Heart left ventricle (tissue), 16 donors: ENCODE measurements at regions not wholly inside any gene's neighbourhood (a gene's known extent, or its start where the extent isn't known, plus 50 kb on each side); places are given as distances from the start of the nearest gene placed in this dataset.

ENCODE experiments used
- ATAC-seq, 4 donors: fragments of 200-7000 bp; cut with Tn5 transposase; one replicate each; pipeline ENCODE4 v1.9.1; 2020 to 2022; ENCODE audit warnings: moderate library complexity in 4 of 4, mild to moderate bottlenecking in 3 of 4, moderate number of reproducible peaks in 1 of 4
- DNase-seq, 5 donors: peaks; one replicate each; pipeline ENCODE4 v3.0.0-alpha.2; 2020
- H3K27ac ChIP-seq, 12 donors: fragments of 200-600 bp; sonication (generic) in 4 of 12; one replicate each; pipeline versions ENCODE4 v1.5.0 to v1.8.0; 2016 to 2022; ENCODE audit warnings: mild to moderate bottlenecking in 2 of 12
- H3K27me3 ChIP-seq, 9 donors: fragments of 200-600 bp; sonication (generic) in 2 of 9; one replicate each; pipeline versions ENCODE4 v1.5.1 to v1.8.0; 2016 to 2022; ENCODE audit warnings: mild to moderate bottlenecking in 3 of 9
- H3K36me3 ChIP-seq, 9 donors: fragments of 200-600 bp; sonication (generic) in 2 of 9; one replicate each; pipeline versions ENCODE4 v1.5.0 to v1.8.0; 2018 to 2022; ENCODE audit warnings: mild to moderate bottlenecking in 2 of 9
- H3K4me1 ChIP-seq, 12 donors: fragments of 200-600 bp; sonication (generic) in 4 of 12; one replicate each; pipeline versions ENCODE4 v1.5.0 to v1.8.0; 2016 to 2022; ENCODE audit warnings: mild to moderate bottlenecking in 3 of 12
- H3K4me3 ChIP-seq, 12 donors: fragments of 200-600 bp; sonication (generic) in 4 of 12; one replicate each; pipeline versions ENCODE4 v1.5.0 to v1.8.0; 2017 to 2022; ENCODE audit warnings: mild to moderate bottlenecking in 9 of 12, moderate library complexity in 4 of 12
- H3K9me3 ChIP-seq, 12 donors: fragments of 200-600 bp; sonication (generic) in 4 of 12; one replicate each; pipeline versions ENCODE4 v1.5.0 to v1.8.0; 2016 to 2022; ENCODE audit warnings: mild to moderate bottlenecking in 1 of 12
- POLR2A ChIP-seq, 2 donors: fragments of 450-650 bp; IDR thresholded peaks; one replicate each; pipeline ENCODE4 v1.6.1; 2017; ENCODE audit warnings: antibody characterized with exemption in 2 of 2, mild to moderate bottlenecking in 2 of 2, moderate library complexity in 2 of 2
- WGBS, 4 donors: extraction: QIAGEN DNeasy Blood & Tissue Kit in 2 of 4; methylation state at CpG; one replicate each; pipeline versions ENCODE4 v1.1.5 to v1.1.7; 2013 to 2018; 5-methylcytosine and 5-hydroxymethylcytosine counted together
- intact Hi-C, 10 donors: fragments of 100-400 bp; cut with DNase I; formaldehyde crosslinking; loops; one replicate each; pipeline versions ENCODE4 v1.11.1 to v1.14.2; 2022
- TF ChIP-seq, protein P1 (sequence below), 12 donors: fragments of 200-600 bp; sonication (generic) in 4 of 12; IDR thresholded peaks; one replicate each; pipeline versions ENCODE4 v1.5.0 to v1.8.0; 2018 to 2022; ENCODE audit warnings: antibody characterized with exemption in 12 of 12, mild to moderate bottlenecking in 5 of 12
- donor health status: ischemic (EF 13 %, LVEDD 7.1; RV severe dilation, severe dysfunction).
- donor health status: healthy with polysubstance abuse.
- donor health status: DM: no; HTN: yes; CAD: no.
- donor health status: DM: no; HTN: no; CAD: no.
- donor health status: ischemic (EF 25% LVEDD 6.9; RV normal size, moderate dysfunction).
- donor health status: ischemic (EF 25% LVEDD 5.7; RV mildly dilated, moderate dysfunction).
- donor health status: healthy.
- donor health status: DM: yes; HTN: yes; CAD: no.
- donor health status: ischemic (EF 35%, LVEDD 5.7; RV mildly dilated, moderate dysfunction).
- donor health status: nonischemic (EF 11% LVEDD 7.7; RV severe dilation, severe dysfunction).
- donor health status: DM: yes; HTN: yes; CAD: no.
- donor health status: PGD.
- donor health status: ischemic (EF 29% LVEDD 5.4; RV normal size, mild dysfunction).
- donor health status: nonischemic (EF 23%, LVEDD 6.1; RV moderate dilation, normal function).

GRCh38 chr3:127089486-127090145 is 103.3 kb upstream of the PRR23E start:
- no peaks in the 10 kb centered on the region for H3K27me3 ChIP-seq
- H3K27ac ChIP-seq = no peak overlapping the region
- ATAC-seq (peak in 3 of 4 donors; percentile 35 to 82 (median 53)), DNase-seq (peak in 4 of 5 donors; percentile 30 to 66 (median 50))
- H3K4me3 ChIP-seq = no peak overlapping the region
- TF ChIP-seq, protein P1, sequence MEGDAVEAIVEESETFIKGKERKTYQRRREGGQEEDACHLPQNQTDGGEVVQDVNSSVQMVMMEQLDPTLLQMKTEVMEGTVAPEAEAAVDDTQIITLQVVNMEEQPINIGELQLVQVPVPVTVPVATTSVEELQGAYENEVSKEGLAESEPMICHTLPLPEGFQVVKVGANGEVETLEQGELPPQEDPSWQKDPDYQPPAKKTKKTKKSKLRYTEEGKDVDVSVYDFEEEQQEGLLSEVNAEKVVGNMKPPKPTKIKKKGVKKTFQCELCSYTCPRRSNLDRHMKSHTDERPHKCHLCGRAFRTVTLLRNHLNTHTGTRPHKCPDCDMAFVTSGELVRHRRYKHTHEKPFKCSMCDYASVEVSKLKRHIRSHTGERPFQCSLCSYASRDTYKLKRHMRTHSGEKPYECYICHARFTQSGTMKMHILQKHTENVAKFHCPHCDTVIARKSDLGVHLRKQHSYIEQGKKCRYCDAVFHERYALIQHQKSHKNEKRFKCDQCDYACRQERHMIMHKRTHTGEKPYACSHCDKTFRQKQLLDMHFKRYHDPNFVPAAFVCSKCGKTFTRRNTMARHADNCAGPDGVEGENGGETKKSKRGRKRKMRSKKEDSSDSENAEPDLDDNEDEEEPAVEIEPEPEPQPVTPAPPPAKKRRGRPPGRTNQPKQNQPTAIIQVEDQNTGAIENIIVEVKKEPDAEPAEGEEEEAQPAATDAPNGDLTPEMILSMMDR (IDR thresholded peaks at IDR 0.05) = no peak
- no peak for TF ChIP-seq POLR2A (IDR thresholded peaks at IDR 0.05)
- intact Hi-C loops = no loop called here
- WGBS, 4 donors = 71 to 73% (median 72%) methylated on average over 7 of the region's 7 CpGs
- H3K9me3 ChIP-seq = no peaks in the 10 kb centered on the region
- H3K36me3 ChIP-seq = no peaks in the 10 kb centered on the region
- H3K4me1 ChIP-seq = peaks cover 0 to 9% (median 0%) of the 10 kb centered on the region in 12 donors

GRCh38 chr3:127090218-127091160 is 102.4 kb upstream of the PRR23E start:
- no peak for TF ChIP-seq POLR2A (IDR thresholded peaks at IDR 0.05)
- TF ChIP-seq, protein P1 (IDR thresholded peaks at IDR 0.05) = no peak
- intact Hi-C loops = no loop called here
- 72 to 80% (median 75%) methylated on average over 8 to 14 of the region's 14 CpGs for WGBS, 4 donors
- H3K27me3 ChIP-seq = no peaks in the 10 kb centered on the region
- no peaks in the 10 kb centered on the region for H3K36me3 ChIP-seq
- H3K27ac ChIP-seq = no peak overlapping the region
- ATAC-seq (peak in 1 of 4 donors; percentile 46), DNase-seq (peak in 1 of 5 donors; percentile 60)
- peaks cover 0 to 9% (median 0%) of the 10 kb centered on the region in 12 donors for H3K4me1 ChIP-seq
- no peak overlapping the region for H3K4me3 ChIP-seq
- H3K9me3 ChIP-seq = peaks cover 0 to 7% (median 0%) of the 10 kb centered on the region in 12 donors

GRCh38 chr3:127091376-127091775 is 101.6 kb upstream of the PRR23E start:
- 78 to 98% (median 87%) methylated on average over 6 to 8 of the region's 8 CpGs for WGBS, 4 donors

More at GRCh38 chr3:127091376-127091775, 101.6 kb upstream of the PRR23E start:
- H3K4me1 ChIP-seq = peaks cover 0 to 9% (median 0%) of the 10 kb centered on the region in 12 donors
- ATAC-seq (no peak), DNase-seq (peak in 1 of 5 donors; percentile 52)
- intact Hi-C loops = no loop called here
- no peak overlapping the region for H3K4me3 ChIP-seq
- H3K9me3 ChIP-seq = peaks cover 0 to 11% (median 0%) of the 10 kb centered on the region in 12 donors
- TF ChIP-seq POLR2A (IDR thresholded peaks at IDR 0.05) = no peak
- TF ChIP-seq, protein P1 (IDR thresholded peaks at IDR 0.05) = no peak
- H3K27me3 ChIP-seq = no peaks in the 10 kb centered on the region
- no peaks in the 10 kb centered on the region for H3K36me3 ChIP-seq
- H3K27ac ChIP-seq = no peak overlapping the region
